Neural progenitor cell (in vitro differentiated cells): ENCODE measurements at regions not wholly inside any gene's neighbourhood (a gene's known extent, or its start where the extent isn't known, plus 50 kb on each side); places are given as distances from the start of the nearest gene placed in this dataset.

Experiments used
- DNase-seq: peaks from one replicate; pipeline ENCODE4 v3.0.0-alpha.2; 2016; ENCODE audit warnings: low spot score
- H2AFZ ChIP-seq: fragments of 200-600 bp; sonication (generic); replicated peaks from 2 replicates; pipeline ENCODE4 v1.6.1; 2016; ENCODE audit warnings: antibody characterized with exemption
- H3F3A ChIP-seq: fragments of 200-600 bp; sonication (generic); 2 replicates; pipeline ENCODE4 v1.6.1; 2016; ENCODE audit warnings: antibody characterized with exemption, low read depth
- H3K27ac ChIP-seq: fragments of 200-600 bp; sonication (generic); 2 replicates; pipeline ENCODE4 v1.5.1; 2016; ENCODE audit warnings: mild to moderate bottlenecking
- H3K27me3 ChIP-seq: fragments of 200-600 bp; sonication (generic); 2 replicates; pipeline ENCODE4 v1.6.1; 2016; ENCODE audit warnings: mild to moderate bottlenecking, moderate library complexity
- H3K36me3 ChIP-seq: fragments of 200-600 bp; sonication (generic); 2 replicates; pipeline ENCODE4 v1.5.1; 2016
- H3K4me1 ChIP-seq: fragments of 200-600 bp; sonication (generic); 2 replicates; pipeline ENCODE4 v1.6.1; 2016; ENCODE audit warnings: mixed run types
- H3K4me2 ChIP-seq: fragments of 200-600 bp; sonication (generic); 2 replicates; pipeline ENCODE4 v1.6.1; 2016
- H3K4me3 ChIP-seq: fragments of 200-600 bp; sonication (generic); 2 replicates; pipeline ENCODE4 v1.5.1; 2016
- H3K79me2 ChIP-seq: fragments of 200-600 bp; sonication (generic); 2 replicates; pipeline ENCODE4 v1.6.1; 2016; ENCODE audit warnings: low read depth
- H3K9ac ChIP-seq: fragments of 200-600 bp; sonication (generic); 2 replicates; pipeline ENCODE4 v1.6.1; 2016
- H3K9me3 ChIP-seq: fragments of 200-600 bp; sonication (generic); 2 replicates; pipeline ENCODE4 v1.5.1; 2016; ENCODE audit warnings: low read depth
- H4K20me1 ChIP-seq: fragments of 200-600 bp; sonication (generic); 2 replicates; pipeline ENCODE4 v1.6.1; 2016; ENCODE audit warnings: low read depth
- H3K27ac Mint-ChIP-seq: 3 replicates; pipeline ENCODE4 v1.8.0; 2021; ENCODE audit warnings: mixed read lengths
- H3K27me3 Mint-ChIP-seq: 2 replicates; pipeline ENCODE4 v1.8.0; 2022; ENCODE audit warnings: low read depth, mild to moderate bottlenecking, inconsistent platforms, moderate library complexity, mixed read lengths; ENCODE audit not compliant: insufficient read depth
- H3K36me3 Mint-ChIP-seq: 3 replicates; pipeline ENCODE4 v1.8.0; 2021; ENCODE audit warnings: mixed read lengths
- H3K4me1 Mint-ChIP-seq: 3 replicates; pipeline ENCODE4 v1.8.0; 2021; ENCODE audit warnings: mixed read lengths
- H3K4me3 Mint-ChIP-seq: 3 replicates; pipeline ENCODE4 v1.8.0; 2021; ENCODE audit warnings: mild to moderate bottlenecking, moderate library complexity, mixed read lengths
- H3K9me3 Mint-ChIP-seq: 3 replicates; pipeline ENCODE4 v1.8.0; 2020; ENCODE audit warnings: mixed read lengths
- CTCF ChIP-seq: fragments of 200-600 bp; sonication (generic); IDR thresholded peaks from 2 replicates; pipeline ENCODE4 v1.5.1; 2017; ENCODE audit warnings: antibody characterized with exemption, mild to moderate bottlenecking
- EZH2 ChIP-seq: fragments of 200-600 bp; sonication (generic); IDR thresholded peaks from 2 replicates; pipeline ENCODE4 v1.6.1; 2017; ENCODE audit warnings: antibody characterized with exemption, mild to moderate bottlenecking, moderate library complexity
- EZH2phosphoT487 ChIP-seq: fragments of 200-600 bp; sonication (generic); IDR thresholded peaks from 2 replicates; pipeline ENCODE4 v1.6.1; 2017; ENCODE audit warnings: antibody characterized with exemption

- Histone ChIP-seq H3K36me3 (no peaks in the 10 kb centered on the region), H3K4me3 (no peak overlapping the region), H3K4me2 (no peak overlapping the region), H4K20me1 (no peaks in the 10 kb centered on the region), H3K27ac (no peak overlapping the region), H3K9ac (no peak overlapping the region), H3K9me3 (no peaks in the 10 kb centered on the region), H3K27me3 (no peaks in the 10 kb centered on the region), H3F3A (no peaks in the 10 kb centered on the region), H2AFZ (no peak overlapping the region), H3K4me1 (peaks cover 3% of the 10 kb centered on the region), H3K79me2 (no peaks in the 10 kb centered on the region)
- Mint-ChIP-seq H3K9me3 (no peaks in the 10 kb centered on the region), H3K4me3 (no peak overlapping the region), H3K27ac (no peak overlapping the region), H3K4me1 (peaks cover 6% of the 10 kb centered on the region), H3K36me3 (no peaks in the 10 kb centered on the region), H3K27me3 (no peaks in the 10 kb centered on the region)
- DNase-seq: no peak
- TF ChIP-seq EZH2phosphoT487: no peak
- no peak for TF ChIP-seq EZH2
- no peak for TF ChIP-seq CTCF
Observed at GRCh38 chr4:159910721-159911120, 807.8 kb downstream of the RAPGEF2 start.

GRCh38 chr4:159922119-159922518 is 819.2 kb downstream of the RAPGEF2 start:
- Mint-ChIP-seq H3K4me3 (no peak overlapping the region), H3K9me3 (peaks cover 20% of the 10 kb centered on the region), H3K27me3 (peaks cover 4% of the 10 kb centered on the region), H3K4me1 (peaks cover under 1% of the 10 kb centered on the region), H3K36me3 (peaks cover 3% of the 10 kb centered on the region), H3K27ac (no peak overlapping the region)
- DNase-seq: no peak
- Histone ChIP-seq H4K20me1 (no peaks in the 10 kb centered on the region), H3K27me3 (no peaks in the 10 kb centered on the region), H3F3A (no peaks in the 10 kb centered on the region), H3K9me3 (no peaks in the 10 kb centered on the region), H3K79me2 (no peaks in the 10 kb centered on the region), H3K27ac (no peak overlapping the region), H3K4me3 (no peak overlapping the region), H3K4me2 (no peak overlapping the region), H3K36me3 (no peaks in the 10 kb centered on the region), H3K4me1 (no peaks in the 10 kb centered on the region), H3K9ac (no peak overlapping the region), H2AFZ (no peak overlapping the region)
- TF ChIP-seq CTCF (no peak), EZH2phosphoT487 (no peak), EZH2 (no peak)

GRCh38 chr4:159925770-159926169 is 822.9 kb downstream of the RAPGEF2 start:
- H3K79me2 ChIP-seq: no peaks in the 10 kb centered on the region
- H3K4me1 ChIP-seq: no peaks in the 10 kb centered on the region
- H3K4me3 ChIP-seq: no peak overlapping the region
- no peak overlapping the region for H3K4me2 ChIP-seq
- no peak for DNase-seq
- Mint-ChIP-seq H3K4me3 (no peak overlapping the region), H3K36me3 (peaks cover 3% of the 10 kb centered on the region), H3K9me3 (peaks cover 25% of the 10 kb centered on the region), H3K4me1 (no peaks in the 10 kb centered on the region), H3K27me3 (peaks cover 4% of the 10 kb centered on the region), H3K27ac (no peak overlapping the region)
- TF ChIP-seq EZH2phosphoT487 (no peak), CTCF (no peak), EZH2 (no peak)
- no peak overlapping the region for H3K9ac ChIP-seq
- H3K36me3 ChIP-seq: no peaks in the 10 kb centered on the region
- no peaks in the 10 kb centered on the region for H3F3A ChIP-seq
- H3K27ac ChIP-seq: no peak overlapping the region
- no peaks in the 10 kb centered on the region for H4K20me1 ChIP-seq
- H3K27me3 ChIP-seq: no peaks in the 10 kb centered on the region
- no peaks in the 10 kb centered on the region for H3K9me3 ChIP-seq
- no peak overlapping the region for H2AFZ ChIP-seq
